PFSK-1 (cell line): ENCODE measurements at regions not wholly inside any gene's neighbourhood (a gene's known extent, or its start where the extent isn't known, plus 50 kb on each side); places are given as distances from the start of the nearest gene placed in this dataset.

Experiments
- FOXP2 ChIP-seq: optimal IDR thresholded peaks from 2 replicates; pipeline ENCODE3; 2011; ENCODE audit warnings: borderline replicate concordance, control low read depth, inconsistent platforms; ENCODE audit not compliant: insufficient read depth; ENCODE audit errors: extremely low read length, extremely low read depth
- POLR2AphosphoS5 ChIP-seq: IDR thresholded peaks from 2 replicates; pipeline ENCODE4 v1.6.1; 2012; ENCODE audit warnings: low read depth, mild to moderate bottlenecking, control low read depth, low read length, moderate library complexity
- SIN3A ChIP-seq: IDR thresholded peaks from 2 replicates; pipeline ENCODE4 v1.6.1; 2012; ENCODE audit warnings: mild to moderate bottlenecking, low read length, moderate library complexity, borderline replicate concordance; ENCODE audit not compliant: insufficient read depth
- TAF1 ChIP-seq: IDR thresholded peaks from 2 replicates; pipeline ENCODE4 v1.6.1; 2012; ENCODE audit warnings: low read length, control low read depth, borderline replicate concordance; ENCODE audit not compliant: insufficient read depth
- TF ChIP-seq, protein P1 (sequence below), 2 experiments: IDR thresholded peaks; 2 replicates each; pipeline versions ENCODE4 v1.6.1 to v1.8.0; 2011 to 2012; ENCODE audit warnings: low read depth in 2 of 2, low read length in 2 of 2, control low read depth in 1 of 2, inconsistent platforms in 1 of 2, mild to moderate bottlenecking in 1 of 2, moderate library complexity in 1 of 2; ENCODE audit not compliant: insufficient read depth in 1 of 2

DNA sequence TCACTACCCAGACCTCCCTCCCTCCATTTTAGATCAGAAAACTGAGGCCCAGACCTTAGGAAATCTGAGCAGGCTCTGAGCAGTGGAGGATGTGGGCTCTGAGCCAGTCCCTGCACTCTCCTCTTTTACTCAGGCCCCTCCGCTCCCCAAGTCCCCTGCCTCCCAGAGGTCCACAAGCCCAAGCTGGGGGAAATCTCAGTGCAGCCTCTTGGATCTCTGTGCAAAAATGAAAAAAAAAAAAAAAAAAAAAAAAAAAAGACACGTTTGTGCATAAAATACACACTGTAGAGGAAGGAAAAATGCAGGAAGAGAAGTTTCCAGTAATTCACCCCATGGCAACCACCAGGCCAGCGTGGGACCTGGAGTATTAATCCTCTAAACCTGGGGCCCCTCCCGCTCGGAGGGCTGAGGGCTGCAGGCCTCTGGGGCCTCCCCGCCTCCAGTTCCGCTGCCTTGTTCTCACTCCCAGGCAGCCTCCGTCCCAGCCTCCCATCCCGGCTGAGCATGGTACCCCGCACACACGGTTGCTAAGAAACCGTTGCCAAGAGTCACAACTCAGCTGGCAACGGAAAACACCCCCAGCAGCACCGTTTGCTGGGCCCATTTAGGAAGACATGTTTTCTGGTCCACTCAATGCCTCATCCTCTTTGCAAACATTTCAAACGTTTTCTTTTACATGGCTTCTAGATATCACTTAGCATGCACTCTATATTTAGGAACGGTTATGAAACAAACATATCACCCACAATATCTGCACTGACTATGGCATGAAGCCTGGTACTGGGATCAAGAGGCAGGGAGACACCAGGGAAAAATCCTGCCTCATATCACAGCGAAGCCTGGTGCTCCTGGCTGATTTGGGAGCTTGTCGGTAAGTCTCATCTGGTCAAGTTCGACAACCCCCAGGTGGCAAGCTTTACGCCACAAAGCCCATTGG lies 227.5 kb downstream of the CTTN start:
- TF ChIP-seq, protein P1, sequence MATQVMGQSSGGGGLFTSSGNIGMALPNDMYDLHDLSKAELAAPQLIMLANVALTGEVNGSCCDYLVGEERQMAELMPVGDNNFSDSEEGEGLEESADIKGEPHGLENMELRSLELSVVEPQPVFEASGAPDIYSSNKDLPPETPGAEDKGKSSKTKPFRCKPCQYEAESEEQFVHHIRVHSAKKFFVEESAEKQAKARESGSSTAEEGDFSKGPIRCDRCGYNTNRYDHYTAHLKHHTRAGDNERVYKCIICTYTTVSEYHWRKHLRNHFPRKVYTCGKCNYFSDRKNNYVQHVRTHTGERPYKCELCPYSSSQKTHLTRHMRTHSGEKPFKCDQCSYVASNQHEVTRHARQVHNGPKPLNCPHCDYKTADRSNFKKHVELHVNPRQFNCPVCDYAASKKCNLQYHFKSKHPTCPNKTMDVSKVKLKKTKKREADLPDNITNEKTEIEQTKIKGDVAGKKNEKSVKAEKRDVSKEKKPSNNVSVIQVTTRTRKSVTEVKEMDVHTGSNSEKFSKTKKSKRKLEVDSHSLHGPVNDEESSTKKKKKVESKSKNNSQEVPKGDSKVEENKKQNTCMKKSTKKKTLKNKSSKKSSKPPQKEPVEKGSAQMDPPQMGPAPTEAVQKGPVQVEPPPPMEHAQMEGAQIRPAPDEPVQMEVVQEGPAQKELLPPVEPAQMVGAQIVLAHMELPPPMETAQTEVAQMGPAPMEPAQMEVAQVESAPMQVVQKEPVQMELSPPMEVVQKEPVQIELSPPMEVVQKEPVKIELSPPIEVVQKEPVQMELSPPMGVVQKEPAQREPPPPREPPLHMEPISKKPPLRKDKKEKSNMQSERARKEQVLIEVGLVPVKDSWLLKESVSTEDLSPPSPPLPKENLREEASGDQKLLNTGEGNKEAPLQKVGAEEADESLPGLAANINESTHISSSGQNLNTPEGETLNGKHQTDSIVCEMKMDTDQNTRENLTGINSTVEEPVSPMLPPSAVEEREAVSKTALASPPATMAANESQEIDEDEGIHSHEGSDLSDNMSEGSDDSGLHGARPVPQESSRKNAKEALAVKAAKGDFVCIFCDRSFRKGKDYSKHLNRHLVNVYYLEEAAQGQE (IDR thresholded peaks at IDR 0.05; ENCODE audit: insufficient read depth in 1 of 2, low read depth in 2 of 2, low read length in 2 of 2), result no peak
- TF ChIP-seq TAF1, result no peak

DNA sequence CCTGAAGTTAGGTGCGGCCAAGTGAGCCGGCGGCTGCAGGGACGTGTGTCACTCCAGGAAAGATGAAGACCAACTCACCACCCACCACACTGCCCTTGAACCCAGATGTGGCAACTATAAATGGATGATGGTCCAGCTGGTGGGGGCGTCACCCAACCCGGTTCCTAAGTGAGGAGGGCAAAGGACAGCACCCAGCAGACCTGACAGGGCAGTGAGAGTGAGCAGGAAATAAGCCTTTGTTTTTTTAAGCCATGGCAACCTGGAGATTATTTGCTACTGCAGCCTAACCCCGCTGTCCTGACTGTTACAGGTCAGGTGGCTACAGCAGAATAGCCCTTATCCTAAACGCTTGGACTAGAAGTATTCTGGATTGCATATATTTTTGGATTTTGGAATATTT lies 228.9 kb downstream of the CTTN start:
- TF ChIP-seq TAF1, result no peak
- TF ChIP-seq, protein P1 (IDR thresholded peaks at IDR 0.05; ENCODE audit: insufficient read depth in 1 of 2, low read depth in 2 of 2, low read length in 2 of 2), result no peak
- TF ChIP-seq FOXP2, result no peak
- no peak for TF ChIP-seq SIN3A
- TF ChIP-seq POLR2AphosphoS5, result no peak

DNA sequence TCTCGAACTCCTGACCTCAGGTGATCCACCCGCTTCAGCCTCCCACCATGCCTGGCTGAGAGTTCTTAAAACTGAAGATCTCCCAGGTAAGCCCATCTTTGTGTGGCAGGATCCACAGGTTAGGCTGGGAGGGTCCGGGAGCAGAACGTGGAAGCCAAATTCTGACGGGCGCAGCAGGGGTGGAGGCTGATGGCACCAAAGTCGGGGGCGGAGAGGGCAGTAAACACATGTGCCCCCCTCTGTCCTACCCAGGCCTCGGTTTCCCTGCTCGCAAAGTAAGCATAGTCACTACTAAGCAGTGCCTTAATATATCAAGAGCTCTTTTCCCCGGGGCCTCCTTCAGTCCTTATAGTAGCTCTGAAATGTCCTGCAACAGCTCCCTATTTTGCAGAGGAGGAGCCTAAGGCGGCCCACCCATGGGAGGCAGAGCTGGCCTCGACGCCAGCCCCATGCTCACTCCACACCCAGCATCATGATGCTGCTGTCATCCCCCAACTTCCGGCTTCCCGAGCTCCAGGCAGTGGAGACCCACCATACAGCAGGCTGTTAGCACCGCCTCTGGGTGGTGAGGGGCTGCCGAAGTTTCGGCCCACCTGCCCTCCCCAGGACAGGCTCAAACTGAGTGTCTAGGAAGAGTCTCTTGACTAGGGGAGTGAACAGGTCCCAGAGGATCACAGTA lies 230.0 kb downstream of the CTTN start:
- TF ChIP-seq, protein P1 (IDR thresholded peaks at IDR 0.05; ENCODE audit: insufficient read depth in 1 of 2, low read depth in 2 of 2, low read length in 2 of 2), result no peak
- no peak for TF ChIP-seq POLR2AphosphoS5
- no peak for TF ChIP-seq FOXP2
- no peak for TF ChIP-seq SIN3A
- no peak for TF ChIP-seq TAF1

DNA sequence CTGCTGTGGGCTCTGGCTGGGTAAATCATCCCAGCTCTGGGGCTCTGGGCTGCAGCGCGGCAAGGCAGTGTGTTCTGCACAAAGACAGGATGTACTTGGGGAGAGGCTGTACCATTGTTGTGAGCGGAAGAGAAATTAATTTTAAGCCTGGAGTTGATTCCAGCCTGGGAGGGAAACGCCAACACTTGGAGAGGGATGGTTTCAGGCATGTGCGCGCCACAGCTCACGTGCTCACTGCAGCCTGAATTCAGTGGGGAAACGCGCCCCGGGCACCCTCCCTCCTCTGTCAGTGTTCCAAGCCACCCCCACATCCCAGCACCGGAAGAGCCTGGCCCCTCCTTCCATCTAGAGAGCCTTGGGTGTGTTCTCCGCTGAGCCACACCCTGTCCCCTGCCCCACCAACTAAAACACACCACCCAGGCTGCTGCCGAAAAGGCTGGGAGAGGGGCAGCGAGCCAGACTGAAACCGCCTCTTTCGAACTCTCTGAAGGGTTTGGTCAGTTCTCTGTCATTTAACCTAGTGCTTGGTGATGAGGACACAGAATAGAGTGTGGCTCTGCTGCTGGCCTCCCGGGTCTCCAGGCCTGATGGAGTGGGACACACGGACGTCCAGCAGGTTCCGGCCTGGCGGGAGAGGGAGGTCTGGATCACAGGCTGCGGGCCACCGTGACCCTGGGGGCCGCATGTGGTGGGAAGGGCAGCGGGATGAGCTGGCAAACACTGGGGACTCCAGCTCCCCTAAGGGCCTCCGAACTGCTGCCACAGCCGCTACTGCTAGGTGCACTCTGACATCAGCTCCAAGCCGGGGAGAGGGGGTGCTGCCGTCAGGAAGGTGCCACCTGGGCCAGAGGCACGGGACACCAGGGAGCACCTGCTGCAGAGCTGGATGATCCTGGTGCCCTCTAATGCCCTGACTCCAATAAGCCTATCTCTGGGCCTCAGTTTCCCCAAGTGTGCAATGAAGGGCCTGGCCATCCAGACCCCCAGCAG lies 230.8 kb downstream of the CTTN start:
- no peak for TF ChIP-seq SIN3A
- TF ChIP-seq POLR2AphosphoS5, result no peak
- no peak for TF ChIP-seq FOXP2
- TF ChIP-seq, protein P1 (IDR thresholded peaks at IDR 0.05; ENCODE audit: insufficient read depth in 1 of 2, low read depth in 2 of 2, low read length in 2 of 2), result no peak
- no peak for TF ChIP-seq TAF1
